IMR-90 (cell line): ENCODE measurements at regions not wholly inside any gene's neighbourhood (a gene's known extent, or its start where the extent isn't known, plus 50 kb on each side); places are given as distances from the start of the nearest gene placed in this dataset.

Experiments
- ATAC-seq: fragments of 200-7000 bp; cut with Tn5 transposase; 2 replicates; pipeline ENCODE4 v1.9.1; 2020; ENCODE audit warnings: low read depth, mild to moderate bottlenecking, moderate library complexity
- BruUV-seq: library from RNA; stranded (reverse); fragments of 400-500 nt; replicated peaks from 2 replicates; lab custom pipeline; 2021; lab: Mats Ljungman, UMichigan
- CTCF ChIA-PET: fragments of 300-600 bp; formaldehyde crosslinking; extraction: SDS; loops from one replicate; lab custom pipeline; 2021; ENCODE audit warnings: antibody characterized with exemption; lab: Yijun Ruan, JAX
- POLR2A ChIA-PET: fragments of 300-600 bp; sonication (Branson Sonifier 250); formaldehyde crosslinking; loops from one replicate; lab custom pipeline; 2022; ENCODE audit warnings: antibody characterized with exemption; ENCODE audit not compliant: unreplicated experiment; lab: Charles Lee
- DNase-seq: peaks from one replicate; pipeline ENCODE4 v3.0.0; 2013
- H2AFZ ChIP-seq: replicated peaks from 2 replicates; pipeline ENCODE3; 2013; ENCODE audit warnings: low read length, mild to moderate bottlenecking; ENCODE audit not compliant: poor library complexity
- H2AK5ac ChIP-seq: 2 replicates; pipeline ENCODE4 v1.6.1; 2013; ENCODE audit warnings: low read depth, low read length, inconsistent platforms
- H2AK9ac ChIP-seq: replicated peaks from 2 replicates; pipeline ENCODE3; 2013; ENCODE audit warnings: mild to moderate bottlenecking, low read depth, low read length, moderate library complexity; ENCODE audit not compliant: poor library complexity
- H2BK120ac ChIP-seq: 2 replicates; pipeline ENCODE4 v1.6.1; 2013; ENCODE audit warnings: low read depth, low read length, inconsistent platforms
- H2BK15ac ChIP-seq: 3 replicates; pipeline ENCODE4 v1.6.1; 2013; ENCODE audit warnings: low read depth, low read length, inconsistent platforms
- H2BK20ac ChIP-seq: 2 replicates; pipeline ENCODE4 v1.6.1; 2013; ENCODE audit warnings: low read depth, mild to moderate bottlenecking, inconsistent platforms, low read length, moderate library complexity
- H2BK5ac ChIP-seq: 2 replicates; pipeline ENCODE4 v1.6.1; 2013; ENCODE audit warnings: mild to moderate bottlenecking, low read depth, low read length, inconsistent platforms; ENCODE audit not compliant: poor library complexity, severe bottlenecking
- H3K14ac ChIP-seq: replicated peaks from 2 replicates; pipeline ENCODE4 v1.6.1; 2013; ENCODE audit warnings: low read depth, low read length, inconsistent platforms
- H3K18ac ChIP-seq: 2 replicates; pipeline ENCODE4 v1.6.1; 2013; ENCODE audit warnings: low read depth, low read length, control low read depth
- H3K23ac ChIP-seq: 2 replicates; pipeline ENCODE4 v1.6.1; 2013; ENCODE audit warnings: low read depth, low read length, inconsistent platforms
- H3K27ac ChIP-seq: 2 replicates; pipeline ENCODE4 v1.5.1; 2013; ENCODE audit warnings: mild to moderate bottlenecking, control low read depth, low read length; ENCODE audit not compliant: insufficient read depth
- H3K27me3 ChIP-seq: 2 replicates; pipeline ENCODE4 v1.6.1; 2013; ENCODE audit warnings: low read length; ENCODE audit not compliant: control insufficient read depth, insufficient read depth
- H3K36me3 ChIP-seq: 2 replicates; pipeline ENCODE4 v1.6.1; 2013; ENCODE audit warnings: low read length, mixed read lengths; ENCODE audit not compliant: control insufficient read depth, insufficient read depth
- H3K4ac ChIP-seq: 2 replicates; pipeline ENCODE4 v1.6.1; 2013; ENCODE audit warnings: low read depth, low read length, inconsistent platforms
- H3K4me1 ChIP-seq: 2 replicates; pipeline ENCODE4 v1.6.1; 2013; ENCODE audit warnings: low read length, mixed read lengths; ENCODE audit not compliant: control insufficient read depth, insufficient read depth
- H3K4me2 ChIP-seq: 2 replicates; pipeline ENCODE4 v1.6.1; 2013; ENCODE audit warnings: low read depth, mild to moderate bottlenecking, control low read depth, low read length, moderate library complexity
- H3K4me3 ChIP-seq: 2 replicates; pipeline ENCODE4 v1.5.1; 2013; ENCODE audit warnings: low read depth, mild to moderate bottlenecking, control low read depth, low read length, moderate library complexity; ENCODE audit not compliant: insufficient read depth
- H3K56ac ChIP-seq: 2 replicates; pipeline ENCODE4 v1.6.1; 2013; ENCODE audit warnings: low read length, inconsistent platforms; ENCODE audit not compliant: insufficient read depth; ENCODE audit errors: extremely low read depth
- H3K79me1 ChIP-seq, 2 experiments: 2 replicates each; pipeline ENCODE4 v1.6.1; 2013; ENCODE audit warnings: low read length in 2 of 2, inconsistent platforms in 1 of 2, low read depth in 1 of 2
- H3K9ac ChIP-seq: 2 replicates; pipeline ENCODE4 v1.6.1; 2013; ENCODE audit warnings: low read depth, low read length, control low read depth
- H3K9me1 ChIP-seq: 2 replicates; pipeline ENCODE4 v1.6.1; 2013; ENCODE audit warnings: low read length, inconsistent platforms; ENCODE audit not compliant: insufficient read depth
- H3K9me3 ChIP-seq: 2 replicates; pipeline ENCODE4 v1.6.1; 2013; ENCODE audit warnings: low read length; ENCODE audit not compliant: control insufficient read depth, insufficient read depth
- H4K20me1 ChIP-seq: 2 replicates; pipeline ENCODE4 v1.6.1; 2013; ENCODE audit warnings: low read length, inconsistent platforms; ENCODE audit not compliant: insufficient read depth
- H4K5ac ChIP-seq: 2 replicates; pipeline ENCODE4 v1.6.1; 2013; ENCODE audit warnings: mild to moderate bottlenecking, low read depth, low read length, control low read depth
- H4K8ac ChIP-seq, 2 experiments: 2 replicates each; pipeline ENCODE4 v1.6.1; 2013; ENCODE audit warnings: low read depth in 2 of 2, low read length in 2 of 2, control low read depth in 1 of 2, inconsistent platforms in 1 of 2
- H4K91ac ChIP-seq: 2 replicates; pipeline ENCODE4 v1.6.1; 2013; ENCODE audit warnings: low read depth, low read length, inconsistent platforms; ENCODE audit not compliant: insufficient read depth
- ELK1 ChIP-seq: fragments of 150-350 bp; IDR thresholded peaks from 2 replicates; pipeline ENCODE4 v1.6.1; 2016; ENCODE audit warnings: low read depth, mild to moderate bottlenecking, low read length, moderate library complexity, borderline replicate concordance
- FOS ChIP-seq: fragments of 150-350 bp; IDR thresholded peaks from 2 replicates; pipeline ENCODE4 v1.6.1; 2016; ENCODE audit warnings: low read depth, low read length
- RAD21 ChIP-seq: IDR thresholded peaks from 2 replicates; pipeline ENCODE4 v1.6.1; 2012; ENCODE audit warnings: low read length, improper control_type of control experiment
- RCOR1 ChIP-seq: IDR thresholded peaks from 2 replicates; pipeline ENCODE4 v1.6.1; 2012; ENCODE audit warnings: mild to moderate bottlenecking, low read length, improper control_type of control experiment; ENCODE audit not compliant: insufficient replicate concordance
- WGBS, 2 experiments: methylation state at CpG; one replicate each; pipeline versions ENCODE4 v1.1.5 to v1.1.7; 2013; ENCODE audit warnings: missing lambda C conversion rate in 2 of 2; ENCODE audit not compliant: insufficient read length in 1 of 2; ENCODE audit errors: extremely low coverage in 2 of 2; 5-methylcytosine and 5-hydroxymethylcytosine counted together
- dilution Hi-C: fragments of 300-500 bp; cut with HindIII; formaldehyde crosslinking; loops from one replicate; pipeline ENCODE4 v1.14.3; 2018; ENCODE audit warnings: low sequenced_read_pairs; ENCODE audit not compliant: unreplicated experiment
- in situ Hi-C: fragments of 300-500 bp; cut with MboI; formaldehyde crosslinking; loops from 3 replicates; pipeline ENCODE4 v1.14.3; 2019; ENCODE audit warnings: low sequenced_read_pairs, inconsistent platforms, mixed read lengths
- intact Hi-C: fragments of 100-400 bp; cut with micrococcal nuclease; formaldehyde crosslinking; loops from 2 replicates; pipeline ENCODE4 v1.10.0; 2022

GRCh38 chr16:64445245-64445644, 676.6 kb downstream of the CDH11 start:
- H3K9me3 ChIP-seq = no peaks in the 10 kb centered on the region
- H3K27me3 ChIP-seq = no peaks in the 10 kb centered on the region
- no peak overlapping the region for H2BK5ac ChIP-seq
- no peaks in the 10 kb centered on the region for H3K9me1 ChIP-seq
- DNase-seq (no peak), ATAC-seq (no peak)
- no peak overlapping the region for H3K27ac ChIP-seq
- ChIA-PET POLR2A (no interaction called here), CTCF (no interaction called here)
- H3K23ac ChIP-seq = no peak overlapping the region
- WGBS, 2 experiments = no CpG with 5 or more reads among the region's 4 CpGs
- H3K18ac ChIP-seq = no peak overlapping the region
- no peaks in the 10 kb centered on the region for H4K20me1 ChIP-seq
- H3K4me2 ChIP-seq = no peak overlapping the region
- no peak overlapping the region for H3K9ac ChIP-seq
- in situ Hi-C loops = loop anchor here (25.0 kb wide), 1 partner anchor 667 kb away; the partner anchor contains the start of gene CDH11
- H3K4me3 ChIP-seq = no peak overlapping the region
- no peak overlapping the region for H2BK120ac ChIP-seq
- no peak overlapping the region for H2AK9ac ChIP-seq
- dilution Hi-C loops = no loop called here
- H4K5ac ChIP-seq = no peak overlapping the region
- H2BK20ac ChIP-seq = no peak overlapping the region
- no peak overlapping the region; the same call in 1 of the 2 replicates for H2AK5ac ChIP-seq
- H3K56ac ChIP-seq = no peak overlapping the region
- H3K36me3 ChIP-seq = no peaks in the 10 kb centered on the region
- intact Hi-C loops = no loop called here
- no TSS peak for BruUV-seq
- no peak overlapping the region for H2AFZ ChIP-seq
- no peak overlapping the region for H4K8ac ChIP-seq
- H4K91ac ChIP-seq = no peak overlapping the region
- no peak overlapping the region for H3K14ac ChIP-seq
- H2BK15ac ChIP-seq = no peak overlapping the region
- TF ChIP-seq RAD21 (no peak), FOS (no peak), RCOR1 (no peak), ELK1 (no peak)
- H3K4ac ChIP-seq = no peak overlapping the region
- H3K4me1 ChIP-seq = no peaks in the 10 kb centered on the region; the same call in 1 of the 2 replicates
- no peaks in the 10 kb centered on the region for H3K79me1 ChIP-seq
